DND-41 (cell line): ENCODE measurements at regions not wholly inside any gene's neighbourhood (a gene's known extent, or its start where the extent isn't known, plus 50 kb on each side); places are given as distances from the start of the nearest gene placed in this dataset.

Experiments
- EZH2 ChIP-seq: IDR thresholded peaks from 3 replicates; pipeline ENCODE4 v1.6.1; 2012; ENCODE audit warnings: borderline replicate concordance, low read depth, mild to moderate bottlenecking, moderate library complexity, low read length, inconsistent platforms; ENCODE audit not compliant: severe bottlenecking
- TF ChIP-seq, protein P1 (sequence below): IDR thresholded peaks from 2 replicates; pipeline ENCODE4 v1.5.1; 2012; ENCODE audit warnings: borderline replicate concordance, low read length, moderate library complexity, mild to moderate bottlenecking; ENCODE audit not compliant: poor library complexity, severe bottlenecking; ENCODE audit errors: extremely low read depth

DNA sequence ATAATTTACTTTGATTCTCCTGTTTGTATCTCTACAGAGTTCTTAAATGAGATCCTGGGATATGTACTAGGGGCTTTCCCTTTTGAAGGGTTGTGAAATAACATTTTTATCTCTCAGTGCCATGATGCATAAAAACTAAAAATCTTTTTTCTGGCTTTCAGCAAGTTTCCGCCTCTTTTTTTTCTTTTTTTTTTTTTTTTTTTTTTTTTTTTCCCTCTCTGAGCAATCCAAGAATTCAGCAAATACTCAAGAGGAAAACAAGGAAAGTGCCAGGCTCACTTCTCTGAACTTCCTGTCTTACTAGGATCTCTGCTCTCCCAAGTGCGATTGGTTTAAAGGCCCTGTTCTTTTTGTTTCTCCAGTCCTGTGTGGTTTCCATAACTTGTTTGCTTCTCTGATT is 79.9 kb downstream of the HYCC1 start:
- TF ChIP-seq, protein P1, sequence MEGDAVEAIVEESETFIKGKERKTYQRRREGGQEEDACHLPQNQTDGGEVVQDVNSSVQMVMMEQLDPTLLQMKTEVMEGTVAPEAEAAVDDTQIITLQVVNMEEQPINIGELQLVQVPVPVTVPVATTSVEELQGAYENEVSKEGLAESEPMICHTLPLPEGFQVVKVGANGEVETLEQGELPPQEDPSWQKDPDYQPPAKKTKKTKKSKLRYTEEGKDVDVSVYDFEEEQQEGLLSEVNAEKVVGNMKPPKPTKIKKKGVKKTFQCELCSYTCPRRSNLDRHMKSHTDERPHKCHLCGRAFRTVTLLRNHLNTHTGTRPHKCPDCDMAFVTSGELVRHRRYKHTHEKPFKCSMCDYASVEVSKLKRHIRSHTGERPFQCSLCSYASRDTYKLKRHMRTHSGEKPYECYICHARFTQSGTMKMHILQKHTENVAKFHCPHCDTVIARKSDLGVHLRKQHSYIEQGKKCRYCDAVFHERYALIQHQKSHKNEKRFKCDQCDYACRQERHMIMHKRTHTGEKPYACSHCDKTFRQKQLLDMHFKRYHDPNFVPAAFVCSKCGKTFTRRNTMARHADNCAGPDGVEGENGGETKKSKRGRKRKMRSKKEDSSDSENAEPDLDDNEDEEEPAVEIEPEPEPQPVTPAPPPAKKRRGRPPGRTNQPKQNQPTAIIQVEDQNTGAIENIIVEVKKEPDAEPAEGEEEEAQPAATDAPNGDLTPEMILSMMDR: no peak
- no peak for TF ChIP-seq EZH2
